ENCODE measurements at regions not wholly inside any gene's neighbourhood (a gene's known extent, or its start where the extent isn't known, plus 50 kb on each side); places are given as distances from the start of the nearest gene placed in this dataset.
"Not testable (repeated sequence)": the region's sequence is repeated elsewhere in the genome, so short reads cannot be mapped to it uniquely, and the experiment has no call there.

DNA sequence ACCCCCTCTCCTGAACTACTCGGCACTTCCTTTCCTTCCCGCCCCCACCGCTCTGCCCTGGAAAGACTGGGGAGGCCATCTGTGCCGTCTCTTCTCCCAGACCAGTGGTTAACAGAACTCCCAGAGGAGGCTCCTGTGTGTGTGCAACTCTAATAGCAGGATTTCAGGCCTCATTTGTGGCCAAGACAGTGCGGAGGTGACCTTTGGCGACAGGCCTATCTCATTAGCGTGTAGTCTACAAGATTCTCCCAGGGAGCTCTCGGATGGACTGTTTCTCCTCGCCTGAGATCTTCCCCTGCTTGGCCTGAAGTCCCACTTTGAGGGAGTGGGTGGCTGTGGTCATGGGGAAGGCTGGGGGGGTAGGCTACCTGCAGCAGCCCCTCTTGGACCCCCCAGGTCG lies 325.2 kb downstream of the BCL2L11 start:
- TF ChIP-seq, protein P1, sequence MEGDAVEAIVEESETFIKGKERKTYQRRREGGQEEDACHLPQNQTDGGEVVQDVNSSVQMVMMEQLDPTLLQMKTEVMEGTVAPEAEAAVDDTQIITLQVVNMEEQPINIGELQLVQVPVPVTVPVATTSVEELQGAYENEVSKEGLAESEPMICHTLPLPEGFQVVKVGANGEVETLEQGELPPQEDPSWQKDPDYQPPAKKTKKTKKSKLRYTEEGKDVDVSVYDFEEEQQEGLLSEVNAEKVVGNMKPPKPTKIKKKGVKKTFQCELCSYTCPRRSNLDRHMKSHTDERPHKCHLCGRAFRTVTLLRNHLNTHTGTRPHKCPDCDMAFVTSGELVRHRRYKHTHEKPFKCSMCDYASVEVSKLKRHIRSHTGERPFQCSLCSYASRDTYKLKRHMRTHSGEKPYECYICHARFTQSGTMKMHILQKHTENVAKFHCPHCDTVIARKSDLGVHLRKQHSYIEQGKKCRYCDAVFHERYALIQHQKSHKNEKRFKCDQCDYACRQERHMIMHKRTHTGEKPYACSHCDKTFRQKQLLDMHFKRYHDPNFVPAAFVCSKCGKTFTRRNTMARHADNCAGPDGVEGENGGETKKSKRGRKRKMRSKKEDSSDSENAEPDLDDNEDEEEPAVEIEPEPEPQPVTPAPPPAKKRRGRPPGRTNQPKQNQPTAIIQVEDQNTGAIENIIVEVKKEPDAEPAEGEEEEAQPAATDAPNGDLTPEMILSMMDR (conservative IDR thresholded peaks at IDR 0.05; ENCODE audit: low read depth, low read length), result not testable (repeated sequence)
- not testable (repeated sequence) for TF ChIP-seq EZH2 (IDR thresholded peaks at IDR 0.05; ENCODE audit: low read length, unreplicated experiment); EZH2phosphoT487 (IDR thresholded peaks at IDR 0.05; ENCODE audit: borderline replicate concordance, low read length)

All from PC-3 (cell line).